ENCODE measurements at regions not wholly inside any gene's neighbourhood (a gene's known extent, or its start where the extent isn't known, plus 50 kb on each side); places are given as distances from the start of the nearest gene placed in this dataset.

DNA sequence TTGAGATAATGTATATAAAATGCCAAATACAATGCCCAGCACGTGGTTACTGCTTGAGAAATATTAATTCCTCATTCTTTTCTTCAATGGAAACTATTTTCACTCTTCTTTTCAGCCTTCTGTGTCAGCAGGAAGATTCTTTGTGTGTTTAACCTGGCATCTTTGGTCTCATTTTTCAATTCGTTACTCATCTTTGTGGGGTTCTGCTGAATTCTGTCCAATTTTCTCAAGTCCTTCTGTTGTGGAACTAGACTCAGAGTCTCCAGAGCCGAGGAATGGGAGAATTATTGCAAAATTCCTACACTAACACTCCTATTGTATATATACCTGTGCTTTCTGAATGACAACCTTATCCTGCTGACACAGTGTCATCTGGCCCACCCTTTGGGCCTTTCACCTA lies 96.8 kb upstream of the RGMA start (continued):
- no peak for TF ChIP-seq USF2 (IDR thresholded peaks at IDR 0.05; ENCODE audit: low read length)
- no peak for TF ChIP-seq CBX8 (IDR thresholded peaks at IDR 0.05; ENCODE audit: borderline replicate concordance, low read depth, low read length)
- no peak for TF ChIP-seq RAD21 (IDR thresholded peaks at IDR 0.05 in 1 of 2, conservative IDR thresholded peaks at IDR 0.05 in 1 of 2; ENCODE audit: low read depth in 2 of 2, low read length in 2 of 2)
- no peak for TF ChIP-seq CBX5 (IDR thresholded peaks at IDR 0.05; ENCODE audit: low read depth, low read length)
- no peak for TF ChIP-seq SP2 (IDR thresholded peaks at IDR 0.05; ENCODE audit: low read length)
- TF ChIP-seq BCL11A (IDR thresholded peaks at IDR 0.05; ENCODE audit: low read depth in 2 of 2, low read length in 2 of 2), result no peak
- no peak for TF ChIP-seq GABPA (IDR thresholded peaks at IDR 0.05; ENCODE audit: borderline replicate concordance, insufficient read depth, low read length)
- no peak for TF ChIP-seq YY1 (IDR thresholded peaks at IDR 0.05; ENCODE audit: low read depth, low read length)

Measured in H1 (cell line).